ENCODE measurements at regions not wholly inside any gene's neighbourhood (a gene's known extent, or its start where the extent isn't known, plus 50 kb on each side); places are given as distances from the start of the nearest gene placed in this dataset.

DNA sequence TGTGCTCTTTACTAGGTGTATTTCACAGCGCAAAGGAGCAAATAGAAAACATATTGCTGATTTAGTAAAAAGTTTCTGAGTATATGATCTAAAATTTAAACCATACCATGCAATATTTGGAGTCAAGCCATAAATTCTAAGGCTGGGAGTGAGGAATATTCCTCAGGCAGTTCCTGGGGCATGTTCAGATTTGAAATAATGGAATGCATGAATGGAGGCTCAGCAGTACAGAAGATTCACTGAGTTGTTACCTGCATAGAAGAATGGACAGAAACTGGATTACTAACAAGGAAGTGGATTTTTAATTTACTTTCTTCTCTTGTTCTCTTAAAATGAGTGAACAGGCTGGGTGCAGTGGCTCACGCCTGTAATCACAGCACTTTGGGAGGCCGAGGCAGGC, 441.0 kb upstream of the MAP2 start:
- no peak for DNase-seq (ENCODE audit: extremely low read depth, low read depth)
- TF ChIP-seq, protein P1, sequence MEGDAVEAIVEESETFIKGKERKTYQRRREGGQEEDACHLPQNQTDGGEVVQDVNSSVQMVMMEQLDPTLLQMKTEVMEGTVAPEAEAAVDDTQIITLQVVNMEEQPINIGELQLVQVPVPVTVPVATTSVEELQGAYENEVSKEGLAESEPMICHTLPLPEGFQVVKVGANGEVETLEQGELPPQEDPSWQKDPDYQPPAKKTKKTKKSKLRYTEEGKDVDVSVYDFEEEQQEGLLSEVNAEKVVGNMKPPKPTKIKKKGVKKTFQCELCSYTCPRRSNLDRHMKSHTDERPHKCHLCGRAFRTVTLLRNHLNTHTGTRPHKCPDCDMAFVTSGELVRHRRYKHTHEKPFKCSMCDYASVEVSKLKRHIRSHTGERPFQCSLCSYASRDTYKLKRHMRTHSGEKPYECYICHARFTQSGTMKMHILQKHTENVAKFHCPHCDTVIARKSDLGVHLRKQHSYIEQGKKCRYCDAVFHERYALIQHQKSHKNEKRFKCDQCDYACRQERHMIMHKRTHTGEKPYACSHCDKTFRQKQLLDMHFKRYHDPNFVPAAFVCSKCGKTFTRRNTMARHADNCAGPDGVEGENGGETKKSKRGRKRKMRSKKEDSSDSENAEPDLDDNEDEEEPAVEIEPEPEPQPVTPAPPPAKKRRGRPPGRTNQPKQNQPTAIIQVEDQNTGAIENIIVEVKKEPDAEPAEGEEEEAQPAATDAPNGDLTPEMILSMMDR (IDR thresholded peaks at IDR 0.05; ENCODE audit: low read depth, low read length) = no peak

GRCh38 chr2:208983486-208983885, 440.4 kb upstream of the MAP2 start:
- TF ChIP-seq, protein P1 (IDR thresholded peaks at IDR 0.05; ENCODE audit: low read depth, low read length) = no peak
- no peak for DNase-seq (ENCODE audit: extremely low read depth, low read depth)

DNA sequence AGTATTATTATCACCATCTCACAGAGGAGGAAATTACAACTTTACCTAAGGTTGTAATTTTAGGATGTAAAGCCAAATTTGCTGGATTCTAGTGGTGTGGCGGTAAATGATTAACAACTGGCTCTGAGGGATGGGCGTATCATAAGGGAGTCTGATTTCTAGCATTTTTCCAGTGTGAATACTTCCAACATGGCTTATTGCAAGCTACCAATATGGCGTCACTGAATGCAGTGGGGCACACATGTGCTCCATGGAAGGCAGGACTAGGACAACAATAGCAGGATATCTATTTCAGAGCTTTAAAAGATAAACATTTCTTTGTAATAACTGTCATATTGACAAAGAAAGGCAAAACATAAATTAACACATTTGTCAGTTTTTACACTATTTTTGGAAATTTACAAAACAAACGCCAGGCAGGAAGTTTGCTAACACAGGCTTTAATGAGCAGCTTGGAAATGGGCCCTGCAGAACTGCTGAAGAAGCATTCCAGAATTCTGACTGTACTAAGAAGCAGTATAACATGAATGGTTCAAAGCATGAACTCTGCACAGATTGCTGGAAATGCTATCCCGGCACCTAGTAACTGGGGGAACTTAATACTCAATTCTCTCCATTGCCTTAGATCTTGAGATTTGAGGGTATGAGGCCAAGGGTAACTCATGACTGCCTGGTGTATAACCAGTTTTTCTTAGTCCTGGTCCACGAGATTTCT, 439.3 kb upstream of the MAP2 start:
- DNase-seq (ENCODE audit: extremely low read depth, low read depth) = no peak
- TF ChIP-seq, protein P1 (IDR thresholded peaks at IDR 0.05; ENCODE audit: low read depth, low read length) = no peak

GRCh38 chr2:208985644-208986043, 438.2 kb upstream of the MAP2 start:
- TF ChIP-seq, protein P1 (IDR thresholded peaks at IDR 0.05; ENCODE audit: low read depth, low read length) = no peak
- DNase-seq (ENCODE audit: extremely low read depth, low read depth) = no peak

- DNase-seq (ENCODE audit: extremely low read depth, low read depth) = no peak
Measured at GRCh38 chr2:208990716-208991115, 433.1 kb upstream of the MAP2 start.

GRCh38 chr2:208999911-209000310, 423.9 kb upstream of the MAP2 start:
- TF ChIP-seq, protein P1 (IDR thresholded peaks at IDR 0.05; ENCODE audit: low read depth, low read length) = no peak
- DNase-seq (ENCODE audit: extremely low read depth, low read depth) = no peak

More at GRCh38 chr2:208990716-208991115, 433.1 kb upstream of the MAP2 start:
- TF ChIP-seq, protein P1 (IDR thresholded peaks at IDR 0.05; ENCODE audit: low read depth, low read length) = no peak

DNA sequence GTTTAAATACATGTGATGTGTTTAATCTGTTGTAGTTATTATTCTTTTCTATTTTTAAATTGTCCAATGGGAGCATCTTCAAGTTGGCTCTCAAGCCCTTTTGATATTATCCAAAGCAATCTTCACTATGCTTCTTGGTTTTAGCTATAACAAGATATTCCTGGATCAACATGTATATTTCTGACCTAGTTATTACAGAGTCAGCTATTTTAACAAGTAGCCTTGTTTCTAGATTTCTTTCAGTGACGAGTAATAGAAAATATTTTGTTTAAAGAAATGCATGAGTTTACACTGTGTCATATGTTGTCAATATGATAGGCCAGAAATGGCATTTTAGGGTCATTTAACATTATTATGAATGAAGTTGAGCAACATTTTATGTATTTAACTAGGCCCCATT, 421.8 kb upstream of the MAP2 start:
- TF ChIP-seq, protein P1 (IDR thresholded peaks at IDR 0.05; ENCODE audit: low read depth, low read length) = no peak
- no peak for DNase-seq (ENCODE audit: extremely low read depth, low read depth)

Measured in AG09319 (cell line).